ENCODE measurements at regions not wholly inside any gene's neighbourhood (a gene's known extent, or its start where the extent isn't known, plus 50 kb on each side); places are given as distances from the start of the nearest gene placed in this dataset.
A peak's percentile ranks its signal among the peaks of the same experiment; 100 is the strongest.
"Not testable (repeated sequence)": the region's sequence is repeated elsewhere in the genome, so short reads cannot be mapped to it uniquely, and the experiment has no call there.

DNA sequence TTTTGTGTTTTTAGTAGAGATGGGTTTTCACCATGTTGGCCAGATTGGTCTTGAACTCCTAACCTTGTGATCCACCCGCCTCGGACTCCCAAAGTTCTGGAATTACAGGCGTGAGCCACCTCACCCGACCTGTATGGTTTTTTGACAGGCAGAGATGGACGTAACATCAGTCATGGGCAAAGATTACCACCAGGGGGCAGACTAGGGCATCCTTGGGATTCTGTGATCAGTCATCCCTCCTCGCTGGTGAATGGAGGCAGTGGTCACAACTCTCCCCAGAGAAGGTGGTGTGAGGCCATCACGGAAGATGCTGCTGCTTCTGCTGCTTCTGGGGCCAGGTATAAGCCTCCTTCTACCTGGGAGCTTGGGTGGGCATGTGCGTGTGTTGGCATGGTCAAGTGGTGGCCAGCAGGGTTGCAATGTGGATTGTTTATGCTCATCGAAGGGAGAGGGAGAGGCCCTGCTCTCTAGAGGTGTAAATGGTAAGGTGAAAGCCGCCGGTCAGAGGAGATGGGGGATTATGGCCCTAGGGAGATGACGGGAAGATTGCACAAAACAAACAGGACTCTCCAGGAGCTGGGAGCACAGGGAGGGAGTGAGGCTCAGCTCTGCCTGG is 122.7 kb upstream of the PRSS1 start:
- TF ChIP-seq, protein P1, sequence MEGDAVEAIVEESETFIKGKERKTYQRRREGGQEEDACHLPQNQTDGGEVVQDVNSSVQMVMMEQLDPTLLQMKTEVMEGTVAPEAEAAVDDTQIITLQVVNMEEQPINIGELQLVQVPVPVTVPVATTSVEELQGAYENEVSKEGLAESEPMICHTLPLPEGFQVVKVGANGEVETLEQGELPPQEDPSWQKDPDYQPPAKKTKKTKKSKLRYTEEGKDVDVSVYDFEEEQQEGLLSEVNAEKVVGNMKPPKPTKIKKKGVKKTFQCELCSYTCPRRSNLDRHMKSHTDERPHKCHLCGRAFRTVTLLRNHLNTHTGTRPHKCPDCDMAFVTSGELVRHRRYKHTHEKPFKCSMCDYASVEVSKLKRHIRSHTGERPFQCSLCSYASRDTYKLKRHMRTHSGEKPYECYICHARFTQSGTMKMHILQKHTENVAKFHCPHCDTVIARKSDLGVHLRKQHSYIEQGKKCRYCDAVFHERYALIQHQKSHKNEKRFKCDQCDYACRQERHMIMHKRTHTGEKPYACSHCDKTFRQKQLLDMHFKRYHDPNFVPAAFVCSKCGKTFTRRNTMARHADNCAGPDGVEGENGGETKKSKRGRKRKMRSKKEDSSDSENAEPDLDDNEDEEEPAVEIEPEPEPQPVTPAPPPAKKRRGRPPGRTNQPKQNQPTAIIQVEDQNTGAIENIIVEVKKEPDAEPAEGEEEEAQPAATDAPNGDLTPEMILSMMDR (conservative IDR thresholded peaks at IDR 0.05; ENCODE audit: low read depth, low read length): peak; percentile 74
- TF ChIP-seq EZH2 (IDR thresholded peaks at IDR 0.05; ENCODE audit: borderline replicate concordance, low read depth, low read length, poor library complexity, severe bottlenecking): no peak
- CTCF ChIA-PET: interaction anchor here (0.9 kb wide), 1 partner anchor 157 kb away, joined by 3 read pairs; no protein-coding TSS in a partner anchor
- POLR2A ChIA-PET (ENCODE audit: low non-redundant PET): no interaction called here

DNA sequence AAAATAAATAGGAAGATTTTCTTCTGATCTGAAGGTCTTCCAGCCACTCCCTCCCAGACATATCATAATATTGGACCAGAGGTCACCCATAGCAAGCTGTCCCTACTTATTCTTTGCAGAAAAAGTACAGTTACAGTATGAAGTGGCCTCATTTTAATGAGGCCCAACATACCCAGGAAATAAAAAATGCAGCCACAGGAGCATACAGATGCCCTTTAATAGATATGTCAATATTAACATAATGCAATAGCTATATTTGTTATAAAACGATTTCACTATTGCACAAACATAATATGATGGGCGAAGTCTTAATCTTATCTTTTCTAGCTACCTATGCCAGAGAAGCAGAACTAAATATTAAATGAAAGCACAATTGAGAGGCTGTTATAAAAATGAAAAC is 124.1 kb upstream of the PRSS1 start:
- peaks cover 45% of the 10 kb centered on the region for H3K27me3 ChIP-seq (replicated peaks; ENCODE audit: insufficient read depth, low read depth, low read length, poor library complexity)
- H3K4me1 ChIP-seq (ENCODE audit: insufficient read depth, low read length, poor library complexity, severe bottlenecking); H3K27ac ChIP-seq (ENCODE audit: low read depth, low read length, poor library complexity, severe bottlenecking); DNase-seq (ENCODE audit: low spot score); BruUV-seq (replicated peaks); H3K4me3 ChIP-seq (ENCODE audit: low read depth, low read length, poor library complexity, severe bottlenecking); CTCF ChIA-PET; intact Hi-C loops (cut with micrococcal nuclease; ENCODE audit: unreplicated experiment); H3K36me3 ChIP-seq (ENCODE audit: insufficient read depth, low read length, poor library complexity, severe bottlenecking); H3K9me3 ChIP-seq (ENCODE audit: low read depth, low read length, poor library complexity, severe bottlenecking); POLR2A ChIA-PET (ENCODE audit: low non-redundant PET): not testable (repeated sequence)

More for the DNA sequence above, 122.7 kb upstream of the PRSS1 start:
- H3K27me3 ChIP-seq (replicated peaks; ENCODE audit: insufficient read depth, low read depth, low read length, poor library complexity): peaks cover 44% of the 10 kb centered on the region
- no peak overlapping the region for H3K4me3 ChIP-seq (ENCODE audit: low read depth, low read length, poor library complexity, severe bottlenecking)
- no peak overlapping the region for H3K27ac ChIP-seq (ENCODE audit: low read depth, low read length, poor library complexity, severe bottlenecking)
- H3K4me1 ChIP-seq (ENCODE audit: insufficient read depth, low read length, poor library complexity, severe bottlenecking): no peaks in the 10 kb centered on the region
- no peaks in the 10 kb centered on the region for H3K9me3 ChIP-seq (ENCODE audit: low read depth, low read length, poor library complexity, severe bottlenecking)
- intact Hi-C loops (cut with micrococcal nuclease; ENCODE audit: unreplicated experiment): no loop called here
- BruUV-seq (replicated peaks): no TSS peak
- peak; percentile 71 for DNase-seq (ENCODE audit: low spot score)
- H3K36me3 ChIP-seq (ENCODE audit: insufficient read depth, low read length, poor library complexity, severe bottlenecking): no peaks in the 10 kb centered on the region

DNA sequence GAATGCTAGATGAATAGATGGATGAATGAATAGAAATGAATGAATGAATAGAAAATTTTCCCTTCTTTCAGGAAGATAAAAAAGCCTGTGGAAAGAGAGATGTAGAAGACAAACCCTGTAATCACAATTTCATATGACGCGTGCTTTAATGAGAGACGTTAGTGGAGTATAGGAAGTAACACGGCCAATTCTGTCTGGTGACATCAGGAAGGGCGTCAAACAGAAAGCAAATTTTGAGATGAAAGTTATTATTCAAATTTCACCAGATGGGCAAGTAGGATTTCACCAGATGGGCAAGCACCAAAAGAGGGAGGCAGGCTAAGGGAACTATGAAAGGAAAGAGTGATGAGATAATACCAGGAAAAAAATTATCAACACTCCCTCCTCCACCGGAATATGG is 128.9 kb upstream of the PRSS1 start:
- Histone ChIP-seq H3K27me3 (replicated peaks; ENCODE audit: insufficient read depth, low read depth, low read length, poor library complexity) (peaks cover 46% of the 10 kb centered on the region), H3K27ac (ENCODE audit: low read depth, low read length, poor library complexity, severe bottlenecking) (no peak overlapping the region), H3K4me1 (ENCODE audit: insufficient read depth, low read length, poor library complexity, severe bottlenecking) (no peaks in the 10 kb centered on the region), H3K9me3 (ENCODE audit: low read depth, low read length, poor library complexity, severe bottlenecking) (no peaks in the 10 kb centered on the region), H3K36me3 (ENCODE audit: insufficient read depth, low read length, poor library complexity, severe bottlenecking) (no peaks in the 10 kb centered on the region), H3K4me3 (ENCODE audit: low read depth, low read length, poor library complexity, severe bottlenecking) (no peak overlapping the region)
- POLR2A ChIA-PET (ENCODE audit: low non-redundant PET): no interaction called here
- BruUV-seq (replicated peaks): no TSS peak
- TF ChIP-seq EZH2 (IDR thresholded peaks at IDR 0.05; ENCODE audit: borderline replicate concordance, low read depth, low read length, poor library complexity, severe bottlenecking): no peak
- TF ChIP-seq, protein P1 (conservative IDR thresholded peaks at IDR 0.05; ENCODE audit: low read depth, low read length): no peak
- DNase-seq (ENCODE audit: low spot score): no peak
- CTCF ChIA-PET: no interaction called here
- intact Hi-C loops (cut with micrococcal nuclease; ENCODE audit: unreplicated experiment): no loop called here
